GM18873 (cell line): ENCODE measurements at regions not wholly inside any gene's neighbourhood (a gene's known extent, or its start where the extent isn't known, plus 50 kb on each side); places are given as distances from the start of the nearest gene placed in this dataset.
"Not testable (repeated sequence)": the region's sequence is repeated elsewhere in the genome, so short reads cannot be mapped to it uniquely, and the experiment has no call there.

ENCODE experiments used
- ATAC-seq: cut with Tn5 transposase; IDR thresholded peaks from one replicate; pipeline ENCODE4 v1.9.1; 2021; ENCODE audit warnings: mild to moderate bottlenecking, moderate library complexity, moderate number of reproducible peaks; ENCODE audit not compliant: unreplicated experiment, low FRiP score

DNA sequence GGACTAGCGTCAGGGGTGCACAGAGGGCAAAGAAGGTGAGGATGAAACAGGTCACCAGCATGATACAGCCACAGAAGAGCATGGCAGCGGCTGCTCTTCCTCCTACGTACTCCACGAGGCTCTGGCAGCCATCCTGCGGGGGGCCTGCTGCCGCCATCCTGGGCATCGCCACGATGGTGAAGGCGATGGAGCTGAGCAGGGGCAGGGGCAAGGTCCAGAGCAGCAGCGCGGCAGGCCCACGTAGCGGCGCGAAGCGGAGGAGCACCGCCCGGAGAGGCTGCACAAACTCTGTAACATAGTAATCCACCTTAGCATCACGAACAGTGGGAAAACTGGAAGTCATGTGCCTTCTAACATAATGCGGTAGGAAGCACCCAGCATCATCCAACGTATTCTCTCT lies 491.6 kb downstream of the PYDC2 start:
- ATAC-seq, result no peak

DNA sequence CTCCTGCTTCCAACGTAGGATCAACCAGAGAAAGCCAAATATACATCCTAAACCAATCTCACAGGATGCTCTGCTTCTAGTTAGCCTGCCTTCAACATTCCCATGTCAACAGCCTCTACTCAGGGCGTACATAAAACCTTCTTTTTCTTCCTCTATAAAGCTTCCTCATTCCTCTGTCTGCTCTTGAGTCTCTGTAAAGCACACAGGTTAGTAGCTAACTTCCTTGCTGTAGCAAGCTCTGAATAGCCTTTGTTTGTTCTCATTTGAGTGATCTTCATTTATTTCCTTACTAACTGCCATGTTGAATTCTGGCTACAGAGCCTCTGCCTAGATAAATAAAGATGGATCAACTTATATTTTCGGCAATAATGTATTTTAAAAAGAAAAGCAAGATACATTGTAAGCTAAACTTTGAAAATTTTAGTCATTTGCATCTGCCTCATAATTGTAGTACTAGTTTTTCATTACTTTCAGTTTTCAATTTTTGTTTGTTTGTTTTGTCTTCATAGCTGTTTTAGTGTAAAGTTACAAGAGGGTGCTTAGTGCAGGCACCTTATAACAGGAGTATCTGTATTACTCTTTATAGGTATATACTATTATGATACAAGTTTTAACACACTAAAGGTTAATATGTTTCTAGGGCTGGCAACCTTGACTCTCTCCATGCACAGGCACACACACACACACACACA lies 498.2 kb downstream of the PYDC2 start:
- peak; percentile 61 for ATAC-seq

DNA sequence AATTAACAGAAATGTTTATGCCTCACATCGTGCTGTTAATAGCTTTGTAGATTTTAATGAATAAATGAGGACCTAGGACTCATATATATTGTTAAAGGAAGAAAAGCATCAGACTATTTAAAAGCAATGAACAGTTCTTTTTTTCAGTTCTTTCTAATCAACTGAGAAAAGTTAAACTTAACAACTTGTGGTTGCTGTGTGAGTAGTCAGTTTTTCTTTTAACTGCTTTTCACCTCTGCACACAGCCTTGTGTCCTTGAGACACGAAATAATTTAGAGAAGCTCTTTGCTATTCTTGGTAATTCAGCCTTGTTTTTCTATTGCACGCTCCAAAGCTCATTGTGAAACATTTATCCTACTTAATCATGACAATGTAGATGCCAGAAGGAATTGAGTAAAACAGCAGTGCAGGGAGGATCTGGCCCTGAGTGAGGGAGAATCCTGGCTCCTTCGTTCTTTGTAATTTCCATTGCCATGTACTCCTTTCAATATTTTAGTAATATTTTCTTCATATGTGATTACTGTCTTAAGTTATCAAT lies 499.0 kb downstream of the PYDC2 start:
- ATAC-seq, result no peak

DNA sequence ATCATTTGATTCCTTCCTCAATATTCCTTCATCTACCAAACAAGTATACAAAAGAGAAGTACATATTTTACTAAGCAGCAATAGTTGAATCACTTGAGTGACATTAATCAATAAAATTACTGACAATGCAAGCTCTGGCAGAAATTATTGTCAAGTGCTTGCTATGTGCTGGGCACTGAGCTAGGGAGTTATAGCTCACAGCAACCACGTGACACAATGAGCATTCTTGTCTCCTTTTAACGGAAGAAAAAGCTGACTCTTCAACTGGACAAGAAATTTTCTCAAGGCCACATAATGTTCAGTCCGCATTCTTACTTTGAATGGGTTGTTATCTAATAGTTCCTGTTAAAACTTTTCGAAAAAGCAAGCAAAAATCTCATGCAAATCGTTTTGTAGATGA lies 500.1 kb downstream of the PYDC2 start:
- ATAC-seq, result no peak

DNA sequence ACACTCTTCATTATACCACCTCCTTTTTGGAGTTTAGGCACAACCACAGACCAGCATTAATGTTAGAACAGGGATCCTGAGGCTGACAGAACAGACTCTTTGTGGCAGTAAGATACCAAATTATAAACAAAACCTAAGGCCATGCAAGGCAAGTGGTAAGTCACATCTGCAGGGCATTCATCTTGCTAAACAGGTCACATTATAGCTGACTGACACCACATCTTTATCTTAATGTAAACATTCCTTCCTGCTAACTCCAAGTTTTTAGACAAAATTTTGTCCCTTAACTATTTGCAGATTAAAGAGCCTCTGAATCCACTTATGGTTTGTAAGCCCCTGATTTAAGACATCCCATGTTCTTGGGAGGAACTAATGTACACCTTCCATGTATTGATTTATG lies 500.6 kb downstream of the PYDC2 start:
- ATAC-seq, result no peak

DNA sequence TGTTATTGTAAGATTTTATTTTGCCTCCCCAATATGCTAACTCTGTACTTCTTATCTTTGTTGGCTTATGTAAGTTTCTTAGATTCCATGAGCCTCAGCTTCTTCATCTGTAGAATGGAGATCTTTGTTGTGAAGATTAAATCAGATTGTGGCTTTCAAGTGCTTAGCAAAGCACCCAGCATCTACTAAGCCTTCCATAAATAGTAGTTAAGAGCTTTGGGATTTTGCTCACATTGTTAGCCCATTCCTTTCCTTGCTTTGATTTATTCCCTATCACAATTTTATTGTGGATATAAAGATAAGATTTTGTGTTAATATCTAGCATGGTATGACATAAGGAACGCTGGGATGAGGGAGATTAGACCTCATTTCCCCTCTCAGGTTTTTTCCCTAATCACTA lies 501.4 kb downstream of the PYDC2 start:
- no peak for ATAC-seq

DNA sequence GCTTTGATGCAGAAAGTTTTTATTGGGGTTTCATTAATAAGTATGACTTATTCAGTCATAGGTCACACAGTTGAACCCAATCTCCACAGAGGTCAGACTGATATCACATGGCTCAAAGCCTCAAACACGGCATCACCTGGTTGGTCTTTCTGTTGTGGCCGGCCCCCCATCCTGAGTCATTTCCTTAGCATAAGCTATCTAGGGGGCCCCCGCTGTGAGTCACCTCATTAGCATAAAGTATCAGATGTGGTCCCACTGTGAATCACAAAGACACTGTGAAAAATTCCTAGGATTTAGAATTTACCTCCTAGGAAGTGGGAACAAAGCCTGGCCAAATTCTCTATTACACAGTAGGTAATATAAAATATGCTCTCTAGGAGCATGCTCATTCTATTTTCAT lies 502.2 kb downstream of the PYDC2 start:
- no peak for ATAC-seq

DNA sequence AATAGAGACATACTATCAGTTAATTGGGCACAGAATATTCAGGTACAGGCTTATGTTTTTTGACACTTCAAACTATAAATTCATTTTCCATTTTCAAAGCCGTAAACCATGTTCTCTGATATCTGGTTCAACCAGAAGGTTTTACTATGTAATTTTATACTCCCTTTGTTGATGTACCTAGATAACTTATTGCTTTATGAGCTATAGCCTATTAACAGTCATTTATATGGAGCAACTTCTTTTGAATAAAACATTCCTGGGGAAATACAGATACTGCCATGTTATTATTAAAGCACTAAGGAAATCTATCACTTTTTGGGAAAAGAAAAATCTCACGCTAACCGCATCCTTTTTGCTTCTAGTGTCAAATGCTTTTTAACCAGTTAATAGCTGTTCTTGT lies 505.6 kb downstream of the PYDC2 start:
- ATAC-seq, result no peak

DNA sequence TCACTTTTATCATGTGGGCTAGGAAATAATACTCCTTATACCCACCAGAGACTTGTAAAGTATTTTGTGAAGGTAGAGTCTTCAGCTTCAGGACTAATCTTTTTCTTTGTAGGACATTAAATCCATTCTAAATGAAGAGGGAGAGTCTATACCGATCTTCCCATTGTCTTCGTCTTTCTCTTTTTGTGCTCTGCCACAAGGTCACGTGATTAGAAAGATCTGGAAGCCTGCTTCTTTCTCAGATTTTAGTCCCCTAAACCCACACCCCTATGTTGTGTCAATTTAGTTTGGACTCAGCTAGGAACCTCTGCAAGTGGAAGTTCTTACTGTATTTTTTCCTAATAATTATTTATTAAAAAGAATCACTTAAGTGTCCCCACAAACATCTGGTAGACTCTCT lies 507.3 kb downstream of the PYDC2 start:
- ATAC-seq, result no peak

DNA sequence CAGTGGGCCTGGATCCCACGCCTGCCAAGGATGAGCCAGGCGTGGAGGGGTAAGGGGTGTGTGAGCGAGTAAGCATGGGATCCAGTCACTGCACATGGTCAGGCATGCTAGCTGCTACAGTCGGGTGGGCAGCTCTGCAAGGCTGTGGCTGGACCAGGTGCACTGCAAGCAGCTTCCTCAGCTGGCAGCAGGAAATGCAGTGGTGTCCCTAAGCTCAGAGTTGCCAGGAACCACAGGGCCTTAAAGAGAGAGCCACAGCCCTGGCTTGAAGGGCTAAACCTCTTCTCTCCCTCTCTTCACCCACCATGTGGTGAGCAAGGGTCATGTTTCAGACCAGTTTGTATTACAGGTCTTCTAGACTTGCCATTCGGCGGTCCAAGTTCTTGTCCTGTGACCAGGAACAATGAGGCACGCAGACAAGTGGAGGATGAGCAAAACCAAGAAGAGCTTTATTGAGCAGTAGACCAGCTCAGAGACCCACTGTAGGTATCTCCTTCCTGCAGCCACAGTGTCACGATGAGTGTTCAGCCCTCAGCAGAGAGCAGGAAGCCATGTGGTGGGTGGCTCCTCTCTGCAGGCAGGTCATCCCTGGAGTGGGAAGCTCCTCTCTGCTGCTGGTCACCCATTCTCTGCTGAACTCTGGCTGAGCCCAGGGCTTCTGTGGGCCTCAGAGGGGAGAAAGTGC lies 511.9 kb downstream of the PYDC2 start:
- ATAC-seq, result peak; percentile 77

DNA sequence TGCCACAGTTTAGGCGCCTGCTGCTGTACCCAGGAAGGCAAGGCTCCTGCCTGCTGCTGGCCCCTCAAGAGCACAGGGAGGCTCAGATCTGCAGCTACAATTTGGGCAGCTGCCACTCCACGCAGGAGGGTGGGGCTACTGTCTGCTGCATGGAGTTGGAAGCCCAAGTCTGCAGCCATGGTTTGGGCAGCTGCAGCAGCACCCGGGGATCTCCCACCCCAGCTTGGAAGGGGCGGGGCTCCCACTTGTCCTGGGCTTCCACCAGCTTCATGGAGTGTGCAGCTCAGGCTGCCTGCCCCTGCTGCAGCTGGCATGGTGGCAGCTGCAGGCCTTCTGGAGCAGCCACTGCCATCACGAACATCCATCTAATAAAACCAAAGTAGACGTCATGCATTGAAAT lies 512.9 kb downstream of the PYDC2 start:
- no peak for ATAC-seq

DNA sequence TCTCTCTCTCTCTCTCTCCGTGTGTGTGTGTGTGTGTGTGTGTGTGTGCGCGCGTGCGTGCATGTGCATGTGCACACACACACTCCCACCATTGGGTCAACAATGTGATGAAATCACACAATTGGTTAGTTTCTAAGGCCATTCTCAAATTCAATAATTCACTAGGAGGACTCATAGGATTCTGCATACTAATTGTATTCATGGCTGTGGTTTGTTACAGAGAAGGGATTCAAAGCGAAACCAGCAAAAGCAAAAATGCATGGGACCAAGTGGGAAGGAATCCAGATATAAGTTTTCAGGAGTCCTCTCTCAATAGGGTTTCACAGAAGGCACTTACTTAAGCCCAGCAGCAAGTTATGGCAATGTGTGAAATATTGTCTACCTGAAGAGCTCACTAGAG lies 515.0 kb downstream of the PYDC2 start:
- no peak for ATAC-seq

DNA sequence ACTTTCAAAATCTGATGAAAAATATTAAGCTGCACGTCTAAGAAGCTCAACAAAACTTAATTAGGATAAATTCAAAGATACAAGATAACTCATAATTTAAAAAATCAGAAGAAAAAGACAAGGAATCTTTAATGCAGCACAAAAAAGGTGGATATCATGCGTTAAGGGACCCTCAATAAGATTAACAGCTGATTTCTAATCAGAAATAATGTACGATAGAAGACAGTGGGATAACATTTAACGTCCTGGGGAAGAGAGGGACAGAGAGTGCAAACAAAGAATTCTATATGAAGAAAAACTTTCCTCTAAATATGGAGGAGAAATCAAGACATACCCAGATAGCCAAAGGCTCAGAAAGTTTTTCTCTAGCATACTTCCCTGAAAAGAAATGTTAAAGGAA lies 519.5 kb downstream of the PYDC2 start:
- ATAC-seq, result no peak

DNA sequence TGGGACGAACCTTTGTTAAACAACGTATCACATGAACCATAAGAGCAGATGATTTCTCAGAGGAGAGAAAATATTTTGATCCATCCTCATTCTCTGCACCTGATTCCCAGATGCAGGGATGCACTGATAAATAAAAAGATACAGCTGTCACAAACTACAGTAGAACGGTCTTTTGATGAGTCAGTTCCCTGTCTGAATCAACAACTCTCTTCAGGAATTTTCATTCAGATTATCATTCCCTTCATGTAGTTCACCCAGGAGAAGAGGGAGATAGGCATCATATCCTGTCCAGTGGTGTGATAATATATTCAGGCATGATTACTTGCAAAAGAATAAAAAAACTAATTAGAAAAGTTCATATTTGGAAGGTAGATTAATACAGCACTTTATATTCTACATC lies 521.5 kb downstream of the PYDC2 start:
- no peak for ATAC-seq

DNA sequence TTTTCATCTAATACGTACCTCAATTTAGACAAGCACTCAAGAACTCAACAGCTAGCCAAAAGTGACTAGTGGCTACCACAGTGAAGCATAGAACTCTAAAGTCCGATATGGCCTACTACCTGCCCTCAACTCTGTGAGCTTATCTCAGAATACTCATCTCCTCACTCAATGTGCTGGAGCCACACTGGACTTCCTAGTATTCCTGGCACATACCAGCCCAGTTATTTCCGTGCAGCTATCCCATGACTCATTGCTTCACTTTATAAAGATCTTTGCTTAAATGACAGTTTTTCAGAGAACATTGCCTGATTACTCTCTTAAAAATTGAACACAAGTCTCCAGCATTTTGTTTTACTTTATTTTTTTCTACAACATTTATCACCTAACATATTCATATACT lies 524.7 kb downstream of the PYDC2 start:
- ATAC-seq, result no peak

DNA sequence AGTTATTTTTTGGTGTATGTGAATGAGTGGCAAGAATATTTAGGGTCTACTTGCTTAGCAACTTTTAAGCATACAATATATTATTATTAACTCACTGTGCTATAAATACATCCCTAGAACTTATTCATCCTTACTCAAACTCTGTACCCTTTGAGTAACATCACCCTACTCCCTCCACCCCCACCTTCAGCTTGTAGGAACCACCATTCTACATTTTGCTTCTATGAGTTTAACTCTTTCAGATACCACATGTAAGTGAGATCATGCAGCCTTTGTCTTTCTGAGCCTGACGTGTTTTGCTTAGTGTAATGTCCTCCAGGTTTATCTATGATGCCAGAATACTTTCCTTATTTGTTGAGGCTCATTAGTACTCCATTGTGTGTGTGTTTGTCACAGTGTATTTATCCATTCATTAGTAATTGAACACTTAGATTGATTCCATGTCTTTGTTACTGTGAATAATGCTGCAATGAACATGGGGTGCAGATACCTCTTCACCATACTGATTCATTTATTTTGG lies 526.9 kb downstream of the PYDC2 start:
- no peak for ATAC-seq

DNA sequence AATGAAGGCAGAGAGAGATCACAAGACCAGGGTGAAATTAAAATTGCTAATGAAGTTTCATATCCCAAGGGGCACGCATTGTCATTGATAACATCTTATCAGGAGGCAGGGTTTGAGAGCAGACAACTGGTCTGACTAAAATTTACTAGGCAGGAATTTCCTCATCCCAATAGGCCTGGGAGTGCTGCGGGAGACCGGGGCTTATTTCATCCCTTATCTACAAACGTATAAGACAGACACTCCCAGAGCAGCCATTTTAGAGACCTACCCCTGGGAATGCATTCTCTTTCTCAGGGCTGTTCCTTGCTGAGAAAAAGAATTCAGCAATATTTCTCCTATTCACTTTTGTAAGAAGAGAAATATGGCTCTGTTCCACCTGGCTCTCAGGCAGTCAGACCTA lies 533.0 kb downstream of the PYDC2 start:
- not testable (repeated sequence) for ATAC-seq

DNA sequence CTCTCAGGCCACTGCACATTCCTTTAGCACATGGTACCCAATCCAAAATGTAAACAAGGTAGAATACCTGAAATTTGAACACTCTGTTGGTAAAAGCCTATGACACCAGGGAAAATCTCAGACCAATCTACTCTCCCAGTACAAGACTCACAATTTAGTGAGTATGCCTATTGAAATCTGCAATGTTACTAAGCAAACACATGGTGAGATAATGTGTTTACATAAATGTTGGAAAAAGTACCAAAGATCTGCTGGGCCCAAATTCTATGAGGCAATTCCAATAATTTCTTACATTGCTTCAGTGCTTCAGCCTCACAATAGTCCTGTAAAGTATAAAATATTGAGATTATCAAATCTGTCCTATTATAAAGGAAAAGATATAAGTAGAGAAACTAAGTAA lies 536.1 kb downstream of the PYDC2 start:
- ATAC-seq, result no peak

DNA sequence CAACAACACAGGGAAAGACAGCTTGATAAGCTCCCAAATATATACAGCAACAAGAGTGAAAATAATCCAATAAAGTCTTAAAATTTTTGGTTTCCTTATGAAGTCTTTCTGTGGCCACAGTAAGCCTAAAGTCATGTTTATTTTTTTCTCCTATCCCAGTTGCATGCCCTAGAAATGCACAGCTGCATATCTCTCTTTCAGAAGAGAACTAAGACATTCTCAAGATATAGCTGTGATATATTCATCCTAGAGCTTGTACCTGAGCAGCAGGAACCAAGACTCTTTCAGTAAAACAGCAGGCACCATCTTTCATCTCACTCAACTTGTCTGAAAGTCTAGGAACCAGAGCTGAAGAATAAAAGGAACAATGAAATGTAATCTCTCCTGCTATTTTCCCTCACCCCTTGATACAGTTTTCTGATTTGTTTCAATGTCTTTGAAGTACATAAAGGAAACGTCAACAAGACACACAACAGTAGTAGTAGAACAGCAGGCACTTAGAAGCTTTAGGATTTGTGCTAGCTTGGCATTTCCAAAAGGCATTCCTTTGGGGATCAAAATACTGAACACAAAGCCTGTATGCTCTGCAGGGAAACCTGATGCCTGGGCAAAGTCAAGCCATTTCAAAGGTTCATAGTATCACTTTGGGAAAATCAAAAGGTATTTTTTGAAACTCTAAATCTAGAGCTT lies 536.8 kb downstream of the PYDC2 start:
- no peak for ATAC-seq

DNA sequence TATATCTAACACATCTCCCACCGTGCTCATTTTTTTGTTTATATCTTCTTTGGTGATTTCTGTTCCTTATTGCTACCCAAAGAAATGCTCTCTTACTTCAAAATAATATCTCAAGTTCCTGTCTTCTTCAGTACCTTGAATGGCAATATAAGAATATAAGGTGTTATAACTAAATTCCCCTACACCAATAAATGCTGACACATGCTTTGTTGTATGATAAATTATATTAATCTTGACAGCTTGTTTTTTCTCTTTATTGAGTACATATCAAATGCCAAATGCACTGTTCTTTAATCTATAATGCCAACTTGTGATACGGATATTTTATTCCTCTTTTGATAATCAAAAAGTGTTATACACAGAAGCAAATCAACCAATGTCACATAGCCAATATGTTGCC lies 540.3 kb downstream of the PYDC2 start:
- no peak for ATAC-seq

DNA sequence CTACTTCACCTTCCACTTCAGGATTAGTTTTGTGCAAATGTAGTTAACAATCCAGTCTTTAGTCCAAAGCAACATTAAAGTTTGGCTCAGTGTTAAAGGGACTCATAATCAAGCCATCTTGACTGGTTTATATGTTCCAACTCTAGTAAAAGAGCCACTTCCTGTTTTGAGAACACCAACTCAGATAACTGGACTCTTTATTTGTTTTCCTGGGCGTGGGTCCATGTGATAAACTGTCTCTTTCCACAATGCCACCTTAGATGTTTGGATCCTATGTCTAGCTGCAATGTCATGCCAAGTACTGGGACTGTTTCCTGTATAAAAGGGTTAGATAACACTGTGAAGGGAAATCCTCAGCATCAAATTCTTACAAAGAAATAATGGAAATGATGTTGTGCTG lies 545.0 kb downstream of the PYDC2 start:
- ATAC-seq, result no peak
